ENCODE measurements at regions not wholly inside any gene's neighbourhood (a gene's known extent, or its start where the extent isn't known, plus 50 kb on each side); places are given as distances from the start of the nearest gene placed in this dataset.

GRCh38 chr15:100757661-100758060 is 122.0 kb upstream of the ALDH1A3 start:
- CTCF ChIA-PET = no interaction called here
- H3K9me3 ChIP-seq (ENCODE audit: low read depth, low read length, poor library complexity, severe bottlenecking) = no peaks in the 10 kb centered on the region
- POLR2A ChIA-PET (ENCODE audit: low non-redundant PET) = no interaction called here
- no peak overlapping the region for H3K27ac ChIP-seq (ENCODE audit: low read depth, low read length, poor library complexity, severe bottlenecking)
- no peaks in the 10 kb centered on the region for H3K27me3 ChIP-seq (replicated peaks; ENCODE audit: insufficient read depth, low read depth, low read length, poor library complexity)
- H3K36me3 ChIP-seq (ENCODE audit: insufficient read depth, low read length, poor library complexity, severe bottlenecking) = no peaks in the 10 kb centered on the region
- H3K4me1 ChIP-seq (ENCODE audit: insufficient read depth, low read length, poor library complexity, severe bottlenecking) = no peaks in the 10 kb centered on the region
- intact Hi-C loops (cut with micrococcal nuclease; ENCODE audit: unreplicated experiment) = no loop called here
- no peak overlapping the region for H3K4me3 ChIP-seq (ENCODE audit: low read depth, low read length, poor library complexity, severe bottlenecking)
- BruUV-seq (replicated peaks) = no TSS peak
- DNase-seq (ENCODE audit: low spot score) = no peak
- TF ChIP-seq EZH2 (IDR thresholded peaks at IDR 0.05; ENCODE audit: borderline replicate concordance, low read depth, low read length, poor library complexity, severe bottlenecking) = no peak
- TF ChIP-seq CTCF (conservative IDR thresholded peaks at IDR 0.05; ENCODE audit: low read depth, low read length) = no peak

GRCh38 chr15:100758555-100758954 is 121.1 kb upstream of the ALDH1A3 start:
- DNase-seq (ENCODE audit: low spot score) = no peak
- BruUV-seq (replicated peaks) = no TSS peak
- Histone ChIP-seq H3K36me3 (ENCODE audit: insufficient read depth, low read length, poor library complexity, severe bottlenecking) (no peaks in the 10 kb centered on the region), H3K9me3 (ENCODE audit: low read depth, low read length, poor library complexity, severe bottlenecking) (no peaks in the 10 kb centered on the region), H3K27me3 (replicated peaks; ENCODE audit: insufficient read depth, low read depth, low read length, poor library complexity) (no peaks in the 10 kb centered on the region), H3K4me1 (ENCODE audit: insufficient read depth, low read length, poor library complexity, severe bottlenecking) (no peaks in the 10 kb centered on the region), H3K4me3 (ENCODE audit: low read depth, low read length, poor library complexity, severe bottlenecking) (no peak overlapping the region), H3K27ac (ENCODE audit: low read depth, low read length, poor library complexity, severe bottlenecking) (no peak overlapping the region)
- intact Hi-C loops (cut with micrococcal nuclease; ENCODE audit: unreplicated experiment) = no loop called here
- TF ChIP-seq EZH2 (IDR thresholded peaks at IDR 0.05; ENCODE audit: borderline replicate concordance, low read depth, low read length, poor library complexity, severe bottlenecking) (no peak), CTCF (conservative IDR thresholded peaks at IDR 0.05; ENCODE audit: low read depth, low read length) (no peak)
- ChIA-PET POLR2A (ENCODE audit: low non-redundant PET) (interaction anchor here (0.7 kb wide), 1 partner anchor 455 kb away, joined by 9 read pairs; no protein-coding TSS in a partner anchor), CTCF (no interaction called here)

GRCh38 chr15:100759106-100759505 is 120.5 kb upstream of the ALDH1A3 start:
- Histone ChIP-seq H3K9me3 (ENCODE audit: low read depth, low read length, poor library complexity, severe bottlenecking) (no peaks in the 10 kb centered on the region), H3K27ac (ENCODE audit: low read depth, low read length, poor library complexity, severe bottlenecking) (no peak overlapping the region), H3K36me3 (ENCODE audit: insufficient read depth, low read length, poor library complexity, severe bottlenecking) (no peaks in the 10 kb centered on the region), H3K27me3 (replicated peaks; ENCODE audit: insufficient read depth, low read depth, low read length, poor library complexity) (no peaks in the 10 kb centered on the region), H3K4me1 (ENCODE audit: insufficient read depth, low read length, poor library complexity, severe bottlenecking) (no peaks in the 10 kb centered on the region), H3K4me3 (ENCODE audit: low read depth, low read length, poor library complexity, severe bottlenecking) (no peak overlapping the region)
- TF ChIP-seq CTCF (conservative IDR thresholded peaks at IDR 0.05; ENCODE audit: low read depth, low read length) (no peak), EZH2 (IDR thresholded peaks at IDR 0.05; ENCODE audit: borderline replicate concordance, low read depth, low read length, poor library complexity, severe bottlenecking) (no peak)
- intact Hi-C loops (cut with micrococcal nuclease; ENCODE audit: unreplicated experiment) = no loop called here
- POLR2A ChIA-PET (ENCODE audit: low non-redundant PET) = no interaction called here
- no peak for DNase-seq (ENCODE audit: low spot score)
- BruUV-seq (replicated peaks) = no TSS peak
- CTCF ChIA-PET = no interaction called here
